Cardiac muscle cell (in vitro differentiated cells and primary cell): ENCODE measurements at regions not wholly inside any gene's neighbourhood (a gene's known extent, or its start where the extent isn't known, plus 50 kb on each side); places are given as distances from the start of the nearest gene placed in this dataset.

Experiments
- DNase-seq, 2 donors: peaks; one replicate each; pipeline versions ENCODE4 v3.0.0 to v3.0.0-alpha.2; 2010 to 2017; ENCODE audit warnings: low read depth in 1 of 2, low spot score in 1 of 2
- H3K27ac ChIP-seq: fragments of 200-600 bp; sonication (generic); 2 replicates; pipeline ENCODE4 v1.5.1; 2016
- H3K27me3 ChIP-seq: fragments of 200-600 bp; sonication (generic); 2 replicates; pipeline ENCODE4 v1.6.0; 2016; ENCODE audit warnings: control low read depth
- H3K36me3 ChIP-seq: fragments of 200-600 bp; sonication (generic); 2 replicates; pipeline ENCODE4 v1.5.1; 2016; ENCODE audit warnings: control low read depth
- H3K4me1 ChIP-seq: fragments of 200-600 bp; sonication (generic); 2 replicates; pipeline ENCODE4 v1.8.1; 2017; ENCODE audit warnings: low read depth, mild to moderate bottlenecking, mixed run types
- H3K4me3 ChIP-seq: fragments of 200-600 bp; sonication (generic); 2 replicates; pipeline ENCODE4 v1.5.1; 2016; ENCODE audit warnings: mild to moderate bottlenecking
- H3K9me3 ChIP-seq: fragments of 200-600 bp; sonication (generic); 2 replicates; pipeline ENCODE4 v1.5.1; 2017; ENCODE audit warnings: low read depth, mild to moderate bottlenecking, control low read depth
- CTCF ChIP-seq: IDR thresholded peaks from 2 replicates; pipeline ENCODE4 v1.5.1; 2012; ENCODE audit warnings: low read depth, mild to moderate bottlenecking, low read length

DNA sequence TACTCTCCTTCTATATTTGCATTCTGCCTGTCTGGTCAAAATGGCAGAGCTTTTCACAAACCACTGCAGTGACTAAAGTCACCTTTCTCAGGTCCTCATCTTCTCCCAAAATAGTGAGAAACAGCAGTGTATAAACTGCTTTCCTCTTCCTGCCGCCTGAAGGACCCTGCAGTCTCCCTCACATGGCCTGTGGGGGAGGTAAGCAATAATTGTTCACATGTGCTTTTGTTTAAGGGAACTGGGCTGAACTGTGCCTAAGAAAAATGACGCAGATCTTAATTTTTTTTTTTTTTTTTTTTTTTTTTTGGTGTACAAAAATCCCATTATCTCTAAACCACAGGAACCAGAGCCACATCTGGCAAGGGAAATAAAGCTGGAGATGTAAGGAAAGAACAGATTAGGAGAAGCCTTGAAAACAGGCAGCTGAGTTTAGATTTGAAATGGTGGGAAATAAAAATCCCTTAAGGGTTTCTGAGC, 131.7 kb upstream of the VLDLR start:
- no peaks in the 10 kb centered on the region for H3K9me3 ChIP-seq
- no peak for TF ChIP-seq CTCF
- H3K27ac ChIP-seq: no peak overlapping the region
- H3K36me3 ChIP-seq: no peaks in the 10 kb centered on the region
- H3K27me3 ChIP-seq: no peaks in the 10 kb centered on the region
- DNase-seq: peak in 1 of 2 donors; percentile 95
- H3K4me3 ChIP-seq: no peak overlapping the region
- H3K4me1 ChIP-seq: peaks cover 15% of the 10 kb centered on the region

DNA sequence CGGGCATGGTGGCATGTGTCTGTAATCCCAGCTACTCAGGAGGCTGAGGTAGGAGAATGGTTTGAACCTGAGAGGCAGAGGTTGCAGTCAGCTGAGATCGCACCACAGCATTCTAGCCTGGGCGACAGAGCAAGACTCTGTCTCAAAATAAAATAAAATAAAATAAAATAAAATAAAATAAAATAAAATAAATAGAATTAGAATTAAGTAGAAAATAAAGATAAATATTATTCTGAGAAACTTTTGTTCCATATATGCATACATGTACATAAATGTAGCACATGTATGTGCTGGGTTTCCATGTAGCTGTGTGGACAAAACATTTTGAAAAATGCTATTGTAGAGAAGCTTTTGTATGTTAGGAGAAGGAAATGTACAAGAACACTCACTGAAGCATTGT, 129.4 kb upstream of the VLDLR start:
- no peak overlapping the region for H3K27ac ChIP-seq
- no peaks in the 10 kb centered on the region for H3K27me3 ChIP-seq
- no peak overlapping the region for H3K4me3 ChIP-seq
- no peak for TF ChIP-seq CTCF
- no peaks in the 10 kb centered on the region for H3K9me3 ChIP-seq
- H3K36me3 ChIP-seq: no peaks in the 10 kb centered on the region
- DNase-seq: no peak
- H3K4me1 ChIP-seq: peaks cover 17% of the 10 kb centered on the region

GRCh38 chr9:2493109-2493508, 128.5 kb upstream of the VLDLR start:
- Histone ChIP-seq H3K4me1 (peaks cover 16% of the 10 kb centered on the region), H3K36me3 (no peaks in the 10 kb centered on the region), H3K4me3 (no peak overlapping the region), H3K27ac (no peak overlapping the region), H3K27me3 (no peaks in the 10 kb centered on the region), H3K9me3 (no peaks in the 10 kb centered on the region)
- TF ChIP-seq CTCF: no peak
- peak in 1 of 2 donors; percentile 72 for DNase-seq

DNA sequence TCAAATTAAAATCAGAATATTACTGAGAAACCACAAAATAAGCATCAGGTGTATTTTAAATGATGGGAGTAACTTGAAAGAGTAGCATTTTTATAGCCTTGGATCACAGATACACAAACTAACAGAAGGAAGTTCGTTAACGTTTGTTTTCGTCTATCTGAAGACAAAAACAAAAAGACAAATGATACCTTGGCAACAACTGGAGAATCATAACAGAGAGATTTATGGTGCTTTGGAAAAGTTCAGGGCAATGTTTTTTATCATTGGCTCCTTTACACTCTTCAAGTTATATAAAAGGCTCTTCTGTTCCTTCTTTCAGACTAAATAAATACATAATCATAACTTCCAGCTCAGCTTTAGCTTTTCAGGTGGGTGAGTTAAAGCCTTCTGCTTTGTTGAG, 128.1 kb upstream of the VLDLR start:
- H3K4me3 ChIP-seq: no peak overlapping the region
- TF ChIP-seq CTCF: no peak
- H3K36me3 ChIP-seq: no peaks in the 10 kb centered on the region
- H3K27ac ChIP-seq: no peak overlapping the region
- no peaks in the 10 kb centered on the region for H3K9me3 ChIP-seq
- H3K4me1 ChIP-seq: peaks cover 16% of the 10 kb centered on the region
- no peak for DNase-seq
- H3K27me3 ChIP-seq: no peaks in the 10 kb centered on the region

DNA sequence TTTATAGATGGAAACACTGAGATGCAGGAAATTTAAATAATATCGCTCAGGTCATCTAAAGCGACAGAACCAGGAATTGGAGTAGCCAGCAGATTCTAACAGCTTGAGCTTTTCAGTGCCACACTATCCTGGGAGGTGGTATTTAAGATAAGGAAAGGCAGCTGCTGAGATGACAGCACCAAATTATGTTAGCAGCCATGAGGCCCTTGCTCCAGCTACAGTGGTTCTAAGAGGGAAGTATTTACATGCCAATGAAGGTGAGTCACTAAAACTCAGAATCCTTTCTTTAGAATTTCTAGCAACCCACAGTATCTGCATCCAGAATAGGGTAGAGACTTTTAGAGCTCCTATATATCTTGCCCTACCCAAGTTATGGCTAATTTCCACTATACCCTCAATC, 127.0 kb upstream of the VLDLR start:
- H3K27me3 ChIP-seq: no peaks in the 10 kb centered on the region
- H3K9me3 ChIP-seq: no peaks in the 10 kb centered on the region
- no peak overlapping the region for H3K4me3 ChIP-seq
- no peaks in the 10 kb centered on the region for H3K36me3 ChIP-seq
- DNase-seq: peak; percentile 62 to 80
- no peak for TF ChIP-seq CTCF
- peak overlapping the region; percentile 65 for H3K27ac ChIP-seq
- peaks cover 16% of the 10 kb centered on the region for H3K4me1 ChIP-seq
